Lower leg skin (tissue), 3 donors: ENCODE measurements at regions not wholly inside any gene's neighbourhood (a gene's known extent, or its start where the extent isn't known, plus 50 kb on each side); places are given as distances from the start of the nearest gene placed in this dataset.

ENCODE experiments used
- POLR2A ChIP-seq, 2 donors: fragments of 450-650 bp; IDR thresholded peaks; one replicate each; pipeline ENCODE4 v1.6.1; 2016 to 2017; ENCODE audit warnings: antibody characterized with exemption in 2 of 2, mild to moderate bottlenecking in 1 of 2, moderate library complexity in 1 of 2
- TF ChIP-seq, protein P1 (sequence below), 3 donors: fragments of 450-650 bp; IDR thresholded peaks; one replicate each; pipeline ENCODE4 v1.5.1; 2016; ENCODE audit warnings: antibody characterized with exemption in 3 of 3, mild to moderate bottlenecking in 3 of 3, moderate library complexity in 2 of 3

DNA sequence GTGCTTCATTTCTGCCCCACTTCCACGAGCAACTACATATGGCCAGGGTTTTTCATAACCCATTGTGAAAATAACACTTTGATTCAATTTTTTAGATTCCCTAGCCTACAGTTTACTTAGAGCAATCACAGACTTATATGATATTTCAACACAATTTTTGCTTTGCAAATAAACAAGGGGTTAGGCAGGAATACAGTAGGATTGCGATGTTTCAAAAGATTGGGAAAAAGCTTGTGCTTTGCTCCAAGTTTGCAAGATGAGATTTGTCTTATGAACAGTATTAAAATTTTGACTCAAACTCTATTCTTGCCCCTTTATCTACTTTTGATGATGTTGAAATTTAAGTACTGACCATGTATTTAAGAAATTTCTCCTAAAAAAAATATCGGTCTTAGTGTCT, 814.5 kb upstream of the PIK3C3 start:
- TF ChIP-seq, protein P1, sequence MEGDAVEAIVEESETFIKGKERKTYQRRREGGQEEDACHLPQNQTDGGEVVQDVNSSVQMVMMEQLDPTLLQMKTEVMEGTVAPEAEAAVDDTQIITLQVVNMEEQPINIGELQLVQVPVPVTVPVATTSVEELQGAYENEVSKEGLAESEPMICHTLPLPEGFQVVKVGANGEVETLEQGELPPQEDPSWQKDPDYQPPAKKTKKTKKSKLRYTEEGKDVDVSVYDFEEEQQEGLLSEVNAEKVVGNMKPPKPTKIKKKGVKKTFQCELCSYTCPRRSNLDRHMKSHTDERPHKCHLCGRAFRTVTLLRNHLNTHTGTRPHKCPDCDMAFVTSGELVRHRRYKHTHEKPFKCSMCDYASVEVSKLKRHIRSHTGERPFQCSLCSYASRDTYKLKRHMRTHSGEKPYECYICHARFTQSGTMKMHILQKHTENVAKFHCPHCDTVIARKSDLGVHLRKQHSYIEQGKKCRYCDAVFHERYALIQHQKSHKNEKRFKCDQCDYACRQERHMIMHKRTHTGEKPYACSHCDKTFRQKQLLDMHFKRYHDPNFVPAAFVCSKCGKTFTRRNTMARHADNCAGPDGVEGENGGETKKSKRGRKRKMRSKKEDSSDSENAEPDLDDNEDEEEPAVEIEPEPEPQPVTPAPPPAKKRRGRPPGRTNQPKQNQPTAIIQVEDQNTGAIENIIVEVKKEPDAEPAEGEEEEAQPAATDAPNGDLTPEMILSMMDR (IDR thresholded peaks at IDR 0.05), result no peak
- TF ChIP-seq POLR2A (IDR thresholded peaks at IDR 0.05), result no peak
